Neural progenitor cell (in vitro differentiated cells): ENCODE measurements at regions not wholly inside any gene's neighbourhood (a gene's known extent, or its start where the extent isn't known, plus 50 kb on each side); places are given as distances from the start of the nearest gene placed in this dataset.

Experiments
- CTCF ChIP-seq: fragments of 200-600 bp; sonication (generic); IDR thresholded peaks from 2 replicates; pipeline ENCODE4 v1.5.1; 2017; ENCODE audit warnings: antibody characterized with exemption, mild to moderate bottlenecking
- EZH2 ChIP-seq: fragments of 200-600 bp; sonication (generic); IDR thresholded peaks from 2 replicates; pipeline ENCODE4 v1.6.1; 2017; ENCODE audit warnings: antibody characterized with exemption, mild to moderate bottlenecking, moderate library complexity
- EZH2phosphoT487 ChIP-seq: fragments of 200-600 bp; sonication (generic); IDR thresholded peaks from 2 replicates; pipeline ENCODE4 v1.6.1; 2017; ENCODE audit warnings: antibody characterized with exemption

GRCh38 chr13:64791373-64791772 lies 2438.8 kb downstream of the PCDH9 start:
- TF ChIP-seq CTCF, result no peak
- TF ChIP-seq EZH2phosphoT487, result no peak
- TF ChIP-seq EZH2, result no peak
